ENCODE measurements at regions not wholly inside any gene's neighbourhood (a gene's known extent, or its start where the extent isn't known, plus 50 kb on each side); places are given as distances from the start of the nearest gene placed in this dataset.

DNA sequence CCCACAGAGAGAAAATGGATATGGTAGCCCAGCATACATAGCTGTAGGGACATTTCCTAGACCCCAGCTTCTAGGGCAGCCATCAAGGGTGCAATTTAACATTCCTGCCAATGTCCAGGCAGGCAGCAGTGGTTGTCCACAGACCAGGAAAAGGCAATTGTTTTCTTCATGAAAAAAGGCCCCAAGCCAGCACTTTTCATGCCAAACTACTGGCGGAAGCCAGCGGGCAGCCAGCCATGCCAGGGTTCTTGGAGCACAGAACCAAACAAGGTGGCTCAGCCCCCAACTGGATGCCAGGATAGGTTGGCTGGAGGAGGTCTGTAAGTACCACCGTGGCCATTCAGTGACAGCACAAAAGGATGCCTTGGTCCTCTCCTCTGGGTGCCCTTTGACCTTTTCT lies 94.6 kb downstream of the BANF2 start:
- WGBS (ENCODE audit: extremely low coverage, insufficient coverage, low lambda C conversion rate): no CpG with 5 or more reads among the region's 3 CpGs
- H2BK5ac ChIP-seq (ENCODE audit: low read length): no peak overlapping the region
- H3K23ac ChIP-seq (ENCODE audit: low read length): no peak overlapping the region
- H3K56ac ChIP-seq (ENCODE audit: low read length): no peak overlapping the region
- no peak overlapping the region for H3K4ac ChIP-seq (ENCODE audit: low read depth, low read length)
- H2BK15ac ChIP-seq (replicated peaks; ENCODE audit: low read depth): no peak overlapping the region
- H3K27ac ChIP-seq (ENCODE audit: low read depth, low read length): no peak overlapping the region
- H3K18ac ChIP-seq (ENCODE audit: low read length): no peak overlapping the region
- H3K79me2 ChIP-seq (ENCODE audit: control insufficient read depth, insufficient read depth, low read length): no peaks in the 10 kb centered on the region
- H2BK120ac ChIP-seq (ENCODE audit: low read depth, low read length): no peak overlapping the region
- no peak overlapping the region for H3K4me2 ChIP-seq (ENCODE audit: low read length)
- no peak overlapping the region for H3K9ac ChIP-seq (ENCODE audit: low read length)
- no peak for DNase-seq
- H3K36me3 ChIP-seq (ENCODE audit: control insufficient read depth, insufficient read depth, low read length): no peaks in the 10 kb centered on the region
- no peak overlapping the region for H4K8ac ChIP-seq (ENCODE audit: low read depth, low read length)
- no peaks in the 10 kb centered on the region for H3K79me1 ChIP-seq (ENCODE audit: low read length)
- H3K4me3 ChIP-seq (ENCODE audit: low read length): no peak overlapping the region
- H3K4me1 ChIP-seq (ENCODE audit: control insufficient read depth, low read depth, low read length): no peaks in the 10 kb centered on the region
- H4K5ac ChIP-seq (ENCODE audit: low read length): no peak overlapping the region
- no peaks in the 10 kb centered on the region for H3K27me3 ChIP-seq (ENCODE audit: insufficient read depth, low read length, poor library complexity)
- H2AK5ac ChIP-seq (ENCODE audit: low read length): no peak overlapping the region

DNA sequence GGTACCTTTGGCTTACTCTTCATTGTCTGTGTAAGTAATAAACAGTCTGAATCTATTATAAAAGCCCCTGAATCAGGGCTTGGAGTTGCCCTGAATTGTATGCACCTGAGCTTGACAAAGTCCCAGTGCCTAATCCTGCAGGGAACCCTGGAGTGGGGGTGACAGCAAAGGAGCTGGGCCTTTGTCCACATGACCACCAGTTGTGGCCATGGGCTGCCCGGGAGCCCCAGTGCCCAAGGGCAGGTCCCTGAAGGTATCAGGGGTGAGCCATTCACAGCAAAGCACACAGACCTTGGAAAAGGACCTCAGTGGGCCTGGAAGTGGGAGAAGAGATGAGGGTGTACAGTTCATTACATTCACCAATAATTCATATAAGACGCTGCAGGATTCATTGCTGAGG lies 94.2 kb downstream of the BANF2 start:
- Histone ChIP-seq H2BK120ac (ENCODE audit: low read depth, low read length) (no peak overlapping the region), H3K9ac (ENCODE audit: low read length) (no peak overlapping the region), H3K56ac (ENCODE audit: low read length) (no peak overlapping the region), H3K4me2 (ENCODE audit: low read length) (no peak overlapping the region), H2AK5ac (ENCODE audit: low read length) (no peak overlapping the region), H3K4me3 (ENCODE audit: low read length) (no peak overlapping the region), H3K79me2 (ENCODE audit: control insufficient read depth, insufficient read depth, low read length) (no peaks in the 10 kb centered on the region), H3K23ac (ENCODE audit: low read length) (no peak overlapping the region), H3K4me1 (ENCODE audit: control insufficient read depth, low read depth, low read length) (no peaks in the 10 kb centered on the region), H3K79me1 (ENCODE audit: low read length) (no peaks in the 10 kb centered on the region), H3K27ac (ENCODE audit: low read depth, low read length) (no peak overlapping the region), H3K36me3 (ENCODE audit: control insufficient read depth, insufficient read depth, low read length) (no peaks in the 10 kb centered on the region), H2BK5ac (ENCODE audit: low read length) (no peak overlapping the region), H3K18ac (ENCODE audit: low read length) (no peak overlapping the region), H3K4ac (ENCODE audit: low read depth, low read length) (no peak overlapping the region), H2BK15ac (replicated peaks; ENCODE audit: low read depth) (no peak overlapping the region), H4K8ac (ENCODE audit: low read depth, low read length) (no peak overlapping the region), H4K5ac (ENCODE audit: low read length) (no peak overlapping the region), H3K27me3 (ENCODE audit: insufficient read depth, low read length, poor library complexity) (no peaks in the 10 kb centered on the region)
- no peak for DNase-seq
- no CpG with 5 or more reads among the region's 2 CpGs for WGBS (ENCODE audit: extremely low coverage, insufficient coverage, low lambda C conversion rate)

DNA sequence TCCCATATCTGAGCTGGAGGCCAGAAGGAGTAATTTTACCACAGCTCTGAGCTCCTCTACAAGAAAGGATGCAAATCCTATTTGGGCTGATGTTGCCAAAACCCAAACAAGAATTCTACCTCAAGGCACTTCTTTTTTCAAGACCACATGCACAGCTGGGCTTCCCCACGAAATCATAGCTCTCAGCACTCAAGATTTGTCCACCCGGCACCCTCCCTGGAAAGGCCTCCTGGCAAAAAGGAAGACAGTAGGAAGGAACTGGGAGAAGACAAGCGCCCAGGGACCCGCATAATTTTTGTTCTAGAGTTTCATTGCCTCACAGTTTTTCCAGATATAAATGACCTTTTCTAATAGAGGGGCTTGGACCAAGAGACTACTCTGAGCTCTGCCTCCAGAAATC lies 90.5 kb downstream of the BANF2 start:
- no peak overlapping the region for H3K4me2 ChIP-seq (ENCODE audit: low read length)

DNA sequence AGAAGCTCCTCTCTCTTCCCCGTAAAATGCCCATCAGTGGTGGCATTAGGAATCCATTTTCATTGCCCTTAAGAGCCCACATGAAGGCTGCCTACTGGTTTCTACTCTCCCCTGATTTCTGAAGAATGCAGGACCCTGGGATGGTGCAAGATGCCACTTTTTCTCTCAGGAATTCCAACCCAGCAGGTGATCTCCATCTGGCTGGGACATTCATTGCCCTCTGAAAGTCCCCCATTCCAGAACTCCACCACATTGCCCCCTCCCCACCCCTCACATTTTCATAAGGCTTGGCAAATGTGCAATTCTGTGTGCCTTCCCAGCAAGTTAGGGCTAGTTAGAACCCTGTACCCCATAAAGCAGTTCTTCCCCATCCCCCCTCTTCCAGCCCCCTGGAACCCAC lies 88.0 kb downstream of the BANF2 start:
- Histone ChIP-seq H2BK15ac (replicated peaks; ENCODE audit: low read depth) (no peak overlapping the region), H3K9ac (ENCODE audit: low read length) (no peak overlapping the region), H3K56ac (ENCODE audit: low read length) (no peak overlapping the region), H3K23ac (ENCODE audit: low read length) (no peak overlapping the region), H2BK5ac (ENCODE audit: low read length) (no peak overlapping the region), H3K4me3 (ENCODE audit: low read length) (no peak overlapping the region), H3K79me1 (ENCODE audit: low read length) (no peaks in the 10 kb centered on the region), H3K4me2 (ENCODE audit: low read length) (no peak overlapping the region), H3K4ac (ENCODE audit: low read depth, low read length) (no peak overlapping the region), H2AK5ac (ENCODE audit: low read length) (no peak overlapping the region), H3K18ac (ENCODE audit: low read length) (no peak overlapping the region), H4K5ac (ENCODE audit: low read length) (no peak overlapping the region), H3K36me3 (ENCODE audit: control insufficient read depth, insufficient read depth, low read length) (no peaks in the 10 kb centered on the region), H3K79me2 (ENCODE audit: control insufficient read depth, insufficient read depth, low read length) (no peaks in the 10 kb centered on the region), H3K27me3 (ENCODE audit: insufficient read depth, low read length, poor library complexity) (no peaks in the 10 kb centered on the region), H3K4me1 (ENCODE audit: control insufficient read depth, low read depth, low read length) (no peaks in the 10 kb centered on the region), H4K8ac (ENCODE audit: low read depth, low read length) (no peak overlapping the region), H2BK120ac (ENCODE audit: low read depth, low read length) (no peak overlapping the region), H3K27ac (ENCODE audit: low read depth, low read length) (no peak overlapping the region)
- peak; percentile 38 for DNase-seq
- WGBS (ENCODE audit: extremely low coverage, insufficient coverage, low lambda C conversion rate): no CpG with 5 or more reads among the region's 1 CpG

More for the DNA sequence above, 90.5 kb downstream of the BANF2 start:
- H3K27me3 ChIP-seq (ENCODE audit: insufficient read depth, low read length, poor library complexity): no peaks in the 10 kb centered on the region
- H3K9ac ChIP-seq (ENCODE audit: low read length): no peak overlapping the region
- H4K8ac ChIP-seq (ENCODE audit: low read depth, low read length): no peak overlapping the region
- no peak overlapping the region for H3K23ac ChIP-seq (ENCODE audit: low read length)
- no peaks in the 10 kb centered on the region for H3K79me2 ChIP-seq (ENCODE audit: control insufficient read depth, insufficient read depth, low read length)
- H2BK15ac ChIP-seq (replicated peaks; ENCODE audit: low read depth): no peak overlapping the region
- H3K56ac ChIP-seq (ENCODE audit: low read length): no peak overlapping the region
- no peaks in the 10 kb centered on the region for H3K4me1 ChIP-seq (ENCODE audit: control insufficient read depth, low read depth, low read length)
- no peak overlapping the region for H2BK120ac ChIP-seq (ENCODE audit: low read depth, low read length)
- no peak overlapping the region for H3K27ac ChIP-seq (ENCODE audit: low read depth, low read length)
- DNase-seq: no peak
- no peak overlapping the region for H4K5ac ChIP-seq (ENCODE audit: low read length)
- H2AK5ac ChIP-seq (ENCODE audit: low read length): no peak overlapping the region
- H3K79me1 ChIP-seq (ENCODE audit: low read length): no peaks in the 10 kb centered on the region
- no peaks in the 10 kb centered on the region for H3K36me3 ChIP-seq (ENCODE audit: control insufficient read depth, insufficient read depth, low read length)
- no peak overlapping the region for H3K4me3 ChIP-seq (ENCODE audit: low read length)
- WGBS (ENCODE audit: extremely low coverage, insufficient coverage, low lambda C conversion rate): no CpG with 5 or more reads among the region's 4 CpGs
- no peak overlapping the region for H2BK5ac ChIP-seq (ENCODE audit: low read length)
- H3K4ac ChIP-seq (ENCODE audit: low read depth, low read length): no peak overlapping the region
- no peak overlapping the region for H3K18ac ChIP-seq (ENCODE audit: low read length)

DNA sequence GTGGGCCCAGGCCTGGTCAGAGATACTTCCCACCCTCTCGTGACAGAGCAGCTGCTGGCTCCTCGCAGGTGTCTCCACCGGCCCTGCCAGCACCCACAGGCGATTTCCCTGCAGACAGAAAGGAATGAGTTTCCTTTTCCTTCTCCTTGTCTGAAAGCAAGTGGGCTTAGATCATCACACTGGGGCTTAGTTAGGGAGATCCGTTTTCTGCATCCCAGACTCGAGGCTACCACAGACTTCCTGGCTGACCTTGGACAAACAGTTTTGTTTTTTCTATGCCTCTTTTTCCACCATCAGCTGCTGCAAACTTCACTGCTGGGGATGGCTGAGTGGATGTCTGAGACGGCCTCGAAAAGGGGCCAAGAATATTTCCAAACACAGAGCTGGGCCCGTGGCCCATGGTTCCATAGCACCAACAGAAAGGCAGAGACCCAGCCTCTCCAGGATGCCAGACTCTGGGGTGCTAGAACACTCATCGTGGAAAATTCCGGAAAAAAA lies 86.5 kb downstream of the BANF2 start:
- H3K18ac ChIP-seq (ENCODE audit: low read length): no peak overlapping the region
- H2BK5ac ChIP-seq (ENCODE audit: low read length): no peak overlapping the region
- WGBS (ENCODE audit: extremely low coverage, insufficient coverage, low lambda C conversion rate): no CpG with 5 or more reads among the region's 11 CpGs
- H3K79me2 ChIP-seq (ENCODE audit: control insufficient read depth, insufficient read depth, low read length): no peaks in the 10 kb centered on the region
- no peak overlapping the region for H4K8ac ChIP-seq (ENCODE audit: low read depth, low read length)
- no peaks in the 10 kb centered on the region for H3K79me1 ChIP-seq (ENCODE audit: low read length)
- no peak for DNase-seq
- no peaks in the 10 kb centered on the region for H3K36me3 ChIP-seq (ENCODE audit: control insufficient read depth, insufficient read depth, low read length)
- no peak overlapping the region for H3K4ac ChIP-seq (ENCODE audit: low read depth, low read length)
- no peak overlapping the region for H3K23ac ChIP-seq (ENCODE audit: low read length)
- H3K4me1 ChIP-seq (ENCODE audit: control insufficient read depth, low read depth, low read length): no peaks in the 10 kb centered on the region
- no peak overlapping the region for H3K9ac ChIP-seq (ENCODE audit: low read length)
- no peak overlapping the region for H3K4me3 ChIP-seq (ENCODE audit: low read length)
- no peak overlapping the region for H4K5ac ChIP-seq (ENCODE audit: low read length)
- no peak overlapping the region for H3K27ac ChIP-seq (ENCODE audit: low read depth, low read length)
- no peak overlapping the region for H2BK15ac ChIP-seq (replicated peaks; ENCODE audit: low read depth)
- H2BK120ac ChIP-seq (ENCODE audit: low read depth, low read length): no peak overlapping the region
- H3K4me2 ChIP-seq (ENCODE audit: low read length): no peak overlapping the region
- no peaks in the 10 kb centered on the region for H3K27me3 ChIP-seq (ENCODE audit: insufficient read depth, low read length, poor library complexity)
- no peak overlapping the region for H2AK5ac ChIP-seq (ENCODE audit: low read length)
- no peak overlapping the region for H3K56ac ChIP-seq (ENCODE audit: low read length)

All from mesendoderm (in vitro differentiated cells).